ENCODE measurements at regions not wholly inside any gene's neighbourhood (a gene's known extent, or its start where the extent isn't known, plus 50 kb on each side); places are given as distances from the start of the nearest gene placed in this dataset.

DNA sequence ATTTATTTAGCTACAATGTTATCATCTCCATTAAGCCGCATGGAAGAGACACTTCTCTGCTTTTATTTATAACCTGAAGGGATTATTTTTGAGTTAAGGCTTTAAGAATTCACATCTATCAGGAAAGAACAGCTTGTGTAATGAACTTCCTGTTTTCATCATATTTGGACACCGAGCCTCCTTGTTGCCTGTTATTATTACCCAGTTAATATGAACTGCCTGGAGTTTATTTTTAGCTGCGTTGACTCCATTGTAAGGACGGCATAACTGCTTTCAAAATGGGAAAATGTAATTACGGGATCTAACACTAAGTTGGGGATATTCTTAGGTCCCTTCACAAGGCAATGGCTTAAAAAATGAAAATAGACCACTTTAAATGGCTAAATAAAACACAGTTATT lies 89.0 kb upstream of the NR4A3 start:
- no peak for TF ChIP-seq ZNF302 (CRISPR knock-in tag; IDR thresholded peaks at IDR 0.05)
- TF ChIP-seq POLR2AphosphoS2 (conservative IDR thresholded peaks at IDR 0.05; ENCODE audit: low read length), result no peak
- no peak for TF ChIP-seq MYC (IDR thresholded peaks at IDR 0.05; ENCODE audit: borderline replicate concordance, low read length)
- TF ChIP-seq EHF (CRISPR knock-in tag; IDR thresholded peaks at IDR 0.05), result no peak
- no peak for TF ChIP-seq EHMT2 (IDR thresholded peaks at IDR 0.05; ENCODE audit: low read depth)
- no peak for TF ChIP-seq RFX5 (IDR thresholded peaks at IDR 0.05)
- no peak for TF ChIP-seq ZSCAN20 (CRISPR knock-in tag; IDR thresholded peaks at IDR 0.05)
- TF ChIP-seq CEBPB (IDR thresholded peaks at IDR 0.05), result no peak
- TF ChIP-seq, protein P1, sequence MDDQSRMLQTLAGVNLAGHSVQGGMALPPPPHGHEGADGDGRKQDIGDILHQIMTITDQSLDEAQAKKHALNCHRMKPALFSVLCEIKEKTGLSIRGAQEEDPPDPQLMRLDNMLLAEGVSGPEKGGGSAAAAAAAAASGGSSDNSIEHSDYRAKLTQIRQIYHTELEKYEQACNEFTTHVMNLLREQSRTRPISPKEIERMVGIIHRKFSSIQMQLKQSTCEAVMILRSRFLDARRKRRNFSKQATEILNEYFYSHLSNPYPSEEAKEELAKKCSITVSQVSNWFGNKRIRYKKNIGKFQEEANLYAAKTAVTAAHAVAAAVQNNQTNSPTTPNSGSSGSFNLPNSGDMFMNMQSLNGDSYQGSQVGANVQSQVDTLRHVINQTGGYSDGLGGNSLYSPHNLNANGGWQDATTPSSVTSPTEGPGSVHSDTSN (IDR thresholded peaks at IDR 0.05), result no peak
- TF ChIP-seq RCOR1 (IDR thresholded peaks at IDR 0.05; ENCODE audit: low read depth, low read length), result no peak
- TF ChIP-seq CHD4 (IDR thresholded peaks at IDR 0.05; ENCODE audit: borderline replicate concordance), result no peak
- no peak for TF ChIP-seq CBX8 (IDR thresholded peaks at IDR 0.05)
- TF ChIP-seq, protein P2, sequence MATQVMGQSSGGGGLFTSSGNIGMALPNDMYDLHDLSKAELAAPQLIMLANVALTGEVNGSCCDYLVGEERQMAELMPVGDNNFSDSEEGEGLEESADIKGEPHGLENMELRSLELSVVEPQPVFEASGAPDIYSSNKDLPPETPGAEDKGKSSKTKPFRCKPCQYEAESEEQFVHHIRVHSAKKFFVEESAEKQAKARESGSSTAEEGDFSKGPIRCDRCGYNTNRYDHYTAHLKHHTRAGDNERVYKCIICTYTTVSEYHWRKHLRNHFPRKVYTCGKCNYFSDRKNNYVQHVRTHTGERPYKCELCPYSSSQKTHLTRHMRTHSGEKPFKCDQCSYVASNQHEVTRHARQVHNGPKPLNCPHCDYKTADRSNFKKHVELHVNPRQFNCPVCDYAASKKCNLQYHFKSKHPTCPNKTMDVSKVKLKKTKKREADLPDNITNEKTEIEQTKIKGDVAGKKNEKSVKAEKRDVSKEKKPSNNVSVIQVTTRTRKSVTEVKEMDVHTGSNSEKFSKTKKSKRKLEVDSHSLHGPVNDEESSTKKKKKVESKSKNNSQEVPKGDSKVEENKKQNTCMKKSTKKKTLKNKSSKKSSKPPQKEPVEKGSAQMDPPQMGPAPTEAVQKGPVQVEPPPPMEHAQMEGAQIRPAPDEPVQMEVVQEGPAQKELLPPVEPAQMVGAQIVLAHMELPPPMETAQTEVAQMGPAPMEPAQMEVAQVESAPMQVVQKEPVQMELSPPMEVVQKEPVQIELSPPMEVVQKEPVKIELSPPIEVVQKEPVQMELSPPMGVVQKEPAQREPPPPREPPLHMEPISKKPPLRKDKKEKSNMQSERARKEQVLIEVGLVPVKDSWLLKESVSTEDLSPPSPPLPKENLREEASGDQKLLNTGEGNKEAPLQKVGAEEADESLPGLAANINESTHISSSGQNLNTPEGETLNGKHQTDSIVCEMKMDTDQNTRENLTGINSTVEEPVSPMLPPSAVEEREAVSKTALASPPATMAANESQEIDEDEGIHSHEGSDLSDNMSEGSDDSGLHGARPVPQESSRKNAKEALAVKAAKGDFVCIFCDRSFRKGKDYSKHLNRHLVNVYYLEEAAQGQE (IDR thresholded peaks at IDR 0.05), result no peak
- TF ChIP-seq EP300 (IDR thresholded peaks at IDR 0.05), result no peak
- TF ChIP-seq, protein P3, sequence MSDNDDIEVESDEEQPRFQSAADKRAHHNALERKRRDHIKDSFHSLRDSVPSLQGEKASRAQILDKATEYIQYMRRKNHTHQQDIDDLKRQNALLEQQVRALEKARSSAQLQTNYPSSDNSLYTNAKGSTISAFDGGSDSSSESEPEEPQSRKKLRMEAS (IDR thresholded peaks at IDR 0.05), result no peak
- H3K4me1 ChIP-seq, result no peaks in the 10 kb centered on the region
- CTCF ChIA-PET, result interaction anchor here (1.0 kb wide), 1 partner anchor 22 kb away, joined by 3 read pairs; no protein-coding TSS in a partner anchor
- FAIRE-seq (no peak), DNase-seq (ENCODE audit: low read depth in 1 of 2, low spot score in 1 of 2) (no peak), ATAC-seq (no peak)
- no peak overlapping the region for H3K4me3 ChIP-seq
- H3K4me2 ChIP-seq, result no peak overlapping the region
- no peaks in the 10 kb centered on the region for H3K9me3 ChIP-seq
- POLR2A ChIA-PET, result no interaction called here
- no peak overlapping the region for H3K27ac ChIP-seq
- 6% methylated on average over 5 of the region's 5 CpGs for WGBS (ENCODE audit: missing lambda C conversion rate)

DNA sequence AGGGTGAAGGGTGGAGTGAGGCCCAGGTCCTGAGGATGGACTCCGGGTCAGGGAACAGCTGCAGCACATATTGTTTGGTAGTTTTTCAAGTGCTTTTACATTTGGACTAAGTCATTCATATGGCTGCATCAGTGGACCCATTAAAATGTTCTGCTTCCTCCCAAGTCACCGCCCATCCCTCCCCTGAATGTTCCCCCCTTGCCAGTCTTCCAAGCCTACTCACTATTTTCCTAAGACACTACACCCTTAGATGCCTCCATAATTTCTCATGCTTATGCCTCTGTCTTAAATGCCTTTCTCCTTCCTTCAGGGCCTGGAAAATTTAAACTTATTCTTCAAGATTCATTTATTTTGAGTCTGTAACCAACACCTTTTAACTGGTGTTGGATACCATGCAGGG lies 86.6 kb upstream of the NR4A3 start:
- FAIRE-seq (no peak), DNase-seq (ENCODE audit: low read depth in 1 of 2, low spot score in 1 of 2) (no peak), ATAC-seq (no peak)
- Histone ChIP-seq H3K4me1 (no peaks in the 10 kb centered on the region), H3K9me3 (no peaks in the 10 kb centered on the region), H3K27ac (no peak overlapping the region), H3K4me3 (no peak overlapping the region), H3K4me2 (no peak overlapping the region)
- ChIA-PET POLR2A (no interaction called here), CTCF (no interaction called here)
- 2% methylated on average over 2 of the region's 2 CpGs for WGBS (ENCODE audit: missing lambda C conversion rate)
- TF ChIP-seq RFX5 (IDR thresholded peaks at IDR 0.05) (no peak), HOXA7 (CRISPR knock-in tag; IDR thresholded peaks at IDR 0.05) (no peak), GATA3 (IDR thresholded peaks at IDR 0.05; ENCODE audit: borderline replicate concordance) (no peak), EHMT2 (IDR thresholded peaks at IDR 0.05; ENCODE audit: low read depth) (no peak), BHLHE40 (IDR thresholded peaks at IDR 0.05; ENCODE audit: low read depth, low read length) (no peak), POLR2AphosphoS2 (conservative IDR thresholded peaks at IDR 0.05; ENCODE audit: low read length) (no peak), POLR2A (IDR thresholded peaks at IDR 0.05; ENCODE audit: low read length) (no peak), JUN (IDR thresholded peaks at IDR 0.05) (no peak)
- TF ChIP-seq, protein P4, sequence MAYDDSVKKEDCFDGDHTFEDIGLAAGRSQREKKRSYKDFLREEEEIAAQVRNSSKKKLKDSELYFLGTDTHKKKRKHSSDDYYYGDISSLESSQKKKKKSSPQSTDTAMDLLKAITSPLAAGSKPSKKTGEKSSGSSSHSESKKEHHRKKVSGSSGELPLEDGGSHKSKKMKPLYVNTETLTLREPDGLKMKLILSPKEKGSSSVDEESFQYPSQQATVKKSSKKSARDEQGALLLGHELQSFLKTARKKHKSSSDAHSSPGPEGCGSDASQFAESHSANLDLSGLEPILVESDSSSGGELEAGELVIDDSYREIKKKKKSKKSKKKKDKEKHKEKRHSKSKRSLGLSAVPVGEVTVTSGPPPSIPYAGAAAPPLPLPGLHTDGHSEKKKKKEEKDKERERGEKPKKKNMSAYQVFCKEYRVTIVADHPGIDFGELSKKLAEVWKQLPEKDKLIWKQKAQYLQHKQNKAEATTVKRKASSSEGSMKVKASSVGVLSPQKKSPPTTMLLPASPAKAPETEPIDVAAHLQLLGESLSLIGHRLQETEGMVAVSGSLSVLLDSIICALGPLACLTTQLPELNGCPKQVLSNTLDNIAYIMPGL (CRISPR knock-in tag; IDR thresholded peaks at IDR 0.05; ENCODE audit: borderline replicate concordance), result no peak
- TF ChIP-seq, protein P5, sequence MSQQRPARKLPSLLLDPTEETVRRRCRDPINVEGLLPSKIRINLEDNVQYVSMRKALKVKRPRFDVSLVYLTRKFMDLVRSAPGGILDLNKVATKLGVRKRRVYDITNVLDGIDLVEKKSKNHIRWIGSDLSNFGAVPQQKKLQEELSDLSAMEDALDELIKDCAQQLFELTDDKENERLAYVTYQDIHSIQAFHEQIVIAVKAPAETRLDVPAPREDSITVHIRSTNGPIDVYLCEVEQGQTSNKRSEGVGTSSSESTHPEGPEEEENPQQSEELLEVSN (IDR thresholded peaks at IDR 0.05; ENCODE audit: borderline replicate concordance, low read depth), result no peak
- TF ChIP-seq, protein P6, sequence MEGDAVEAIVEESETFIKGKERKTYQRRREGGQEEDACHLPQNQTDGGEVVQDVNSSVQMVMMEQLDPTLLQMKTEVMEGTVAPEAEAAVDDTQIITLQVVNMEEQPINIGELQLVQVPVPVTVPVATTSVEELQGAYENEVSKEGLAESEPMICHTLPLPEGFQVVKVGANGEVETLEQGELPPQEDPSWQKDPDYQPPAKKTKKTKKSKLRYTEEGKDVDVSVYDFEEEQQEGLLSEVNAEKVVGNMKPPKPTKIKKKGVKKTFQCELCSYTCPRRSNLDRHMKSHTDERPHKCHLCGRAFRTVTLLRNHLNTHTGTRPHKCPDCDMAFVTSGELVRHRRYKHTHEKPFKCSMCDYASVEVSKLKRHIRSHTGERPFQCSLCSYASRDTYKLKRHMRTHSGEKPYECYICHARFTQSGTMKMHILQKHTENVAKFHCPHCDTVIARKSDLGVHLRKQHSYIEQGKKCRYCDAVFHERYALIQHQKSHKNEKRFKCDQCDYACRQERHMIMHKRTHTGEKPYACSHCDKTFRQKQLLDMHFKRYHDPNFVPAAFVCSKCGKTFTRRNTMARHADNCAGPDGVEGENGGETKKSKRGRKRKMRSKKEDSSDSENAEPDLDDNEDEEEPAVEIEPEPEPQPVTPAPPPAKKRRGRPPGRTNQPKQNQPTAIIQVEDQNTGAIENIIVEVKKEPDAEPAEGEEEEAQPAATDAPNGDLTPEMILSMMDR (IDR thresholded peaks at IDR 0.05), result no peak
- TF ChIP-seq, protein P2 (IDR thresholded peaks at IDR 0.05), result no peak
- TF ChIP-seq, protein P7, sequence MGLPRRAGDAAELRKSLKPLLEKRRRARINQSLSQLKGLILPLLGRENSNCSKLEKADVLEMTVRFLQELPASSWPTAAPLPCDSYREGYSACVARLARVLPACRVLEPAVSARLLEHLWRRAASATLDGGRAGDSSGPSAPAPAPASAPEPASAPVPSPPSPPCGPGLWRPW (IDR thresholded peaks at IDR 0.05), result no peak
